ENCODE measurements at regions not wholly inside any gene's neighbourhood (a gene's known extent, or its start where the extent isn't known, plus 50 kb on each side); places are given as distances from the start of the nearest gene placed in this dataset.
A peak's percentile ranks its signal among the peaks of the same experiment; 100 is the strongest.

DNA sequence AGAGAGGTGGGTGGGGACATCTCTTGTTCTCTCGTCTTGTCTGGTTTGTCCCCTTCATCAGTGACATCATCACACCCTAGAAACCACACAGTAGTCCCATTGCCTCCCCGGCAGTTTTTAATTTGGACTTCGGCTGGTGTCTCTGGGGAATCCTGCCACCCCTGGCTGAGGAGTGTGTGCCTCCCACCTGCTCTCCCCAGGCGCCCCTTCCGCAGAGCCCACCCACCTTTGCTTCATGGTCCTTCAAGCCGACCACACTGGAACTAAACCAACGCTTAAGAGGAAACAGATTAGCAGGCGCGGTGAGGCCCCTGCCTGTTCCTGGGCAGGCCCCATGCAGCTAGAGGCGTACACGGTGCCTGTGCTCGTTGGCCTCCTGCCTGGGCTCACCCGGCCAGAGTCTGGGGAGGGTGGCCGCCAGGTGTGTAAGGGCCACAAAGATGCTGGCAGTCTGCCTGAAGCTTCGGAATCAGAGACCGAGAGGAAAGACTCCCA is 107.6 kb upstream of the SPRY4 start:
- peak; percentile 14 to 39 for DNase-seq

DNA sequence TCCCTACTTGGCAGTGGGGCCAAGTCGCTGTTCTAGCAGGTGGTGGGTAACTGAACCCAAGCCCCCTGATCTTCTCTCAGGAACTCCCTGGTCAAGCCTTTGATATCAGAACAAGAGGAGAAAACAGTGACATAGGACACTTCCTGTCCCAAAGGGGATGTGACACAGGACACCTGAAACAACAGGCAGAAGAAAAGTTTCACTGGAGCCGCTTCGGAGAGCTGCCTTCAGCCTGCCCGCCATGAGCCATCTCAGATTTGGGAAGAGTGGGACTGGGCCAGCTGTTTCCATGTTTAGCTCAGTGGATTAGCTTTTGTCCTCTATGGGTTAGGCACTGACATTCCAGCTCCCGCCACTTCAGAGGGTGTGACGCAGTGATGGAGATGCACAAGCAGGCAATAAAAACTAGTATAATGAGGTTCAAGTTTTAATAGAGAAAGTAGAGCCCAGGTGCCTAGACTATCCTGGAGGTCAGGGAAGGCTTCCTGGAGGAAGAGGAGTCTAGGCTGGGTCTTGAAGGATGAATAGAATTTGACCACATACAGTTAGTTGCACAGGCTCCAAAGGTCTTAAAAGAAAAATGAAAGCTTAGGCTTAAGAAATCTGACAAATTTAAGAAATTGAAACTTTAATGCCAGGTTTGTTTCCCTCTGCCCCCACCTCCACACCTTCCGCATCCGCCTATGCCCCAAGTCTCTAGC is 104.1 kb upstream of the SPRY4 start:
- DNase-seq = no peak

DNA sequence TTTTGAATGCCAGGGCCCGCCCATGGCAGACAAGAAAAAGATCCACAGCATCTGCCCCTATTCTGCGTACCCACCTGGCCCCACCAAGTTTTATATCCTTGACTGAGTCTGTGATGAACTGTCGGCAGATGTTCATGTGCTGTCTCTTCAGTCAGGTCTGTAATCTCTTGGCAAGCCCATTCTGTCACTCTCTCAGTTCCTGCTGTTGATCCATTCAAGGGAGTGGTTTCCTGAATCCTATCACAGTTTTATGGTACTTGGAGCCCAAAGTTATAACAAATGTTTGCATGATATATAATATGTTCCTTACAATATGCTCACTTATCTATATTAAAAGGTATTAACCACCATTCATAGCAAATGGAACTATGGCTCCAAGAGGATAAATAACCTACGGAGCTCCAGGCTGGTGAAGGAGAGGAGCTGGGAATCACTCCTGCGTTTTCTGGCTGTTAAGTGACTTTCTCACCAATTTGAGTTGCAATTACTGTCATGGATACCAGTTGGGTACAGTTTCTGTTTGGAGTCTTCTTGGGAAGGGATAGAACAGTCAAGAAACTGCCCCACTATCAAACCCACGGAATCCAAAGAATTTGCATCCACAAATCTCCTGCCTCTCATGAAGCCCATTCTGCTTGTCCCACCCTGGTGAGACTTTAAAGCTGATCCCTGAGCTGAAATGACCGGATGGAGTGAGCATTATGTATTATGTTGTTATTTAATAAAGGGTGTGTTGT is 103.4 kb upstream of the SPRY4 start:
- DNase-seq = no peak

- no peak for DNase-seq
Measured at GRCh38 chr5:142427529-142427928, 102.7 kb upstream of the SPRY4 start.

GRCh38 chr5:142427015-142427364 is 102.2 kb upstream of the SPRY4 start:
- DNase-seq = no peak

- DNase-seq = peak; percentile 42 to 53
Measured at GRCh38 chr5:142426129-142427014, 101.6 kb upstream of the SPRY4 start.

GRCh38 chr5:142425286-142426065 is 100.7 kb upstream of the SPRY4 start:
- no peak for DNase-seq

DNA sequence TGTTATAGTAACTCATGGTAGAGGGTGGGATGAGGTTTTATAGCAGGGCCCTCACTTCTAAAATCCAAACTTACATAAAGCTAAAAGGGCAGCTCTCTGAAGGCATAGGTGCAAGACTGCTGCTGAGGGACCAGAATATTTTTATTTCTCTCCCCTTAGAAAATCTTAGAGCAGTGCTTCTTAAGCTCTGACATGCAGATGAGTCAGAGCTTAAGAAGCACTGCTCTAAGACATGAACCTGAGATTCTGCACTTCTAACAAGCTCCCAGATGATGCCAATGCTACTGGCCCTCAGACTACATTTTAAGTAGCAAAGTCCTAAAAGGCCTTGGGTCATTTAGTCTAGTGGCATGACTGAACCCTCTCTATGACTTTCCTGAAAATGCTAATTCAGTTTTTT is 97.6 kb upstream of the SPRY4 start:
- DNase-seq = no peak

GRCh38 chr5:142421621-142422397 is 97.0 kb upstream of the SPRY4 start:
- DNase-seq = no peak

- no peak for DNase-seq
Measured at GRCh38 chr5:142421228-142421617, 96.4 kb upstream of the SPRY4 start.

DNA sequence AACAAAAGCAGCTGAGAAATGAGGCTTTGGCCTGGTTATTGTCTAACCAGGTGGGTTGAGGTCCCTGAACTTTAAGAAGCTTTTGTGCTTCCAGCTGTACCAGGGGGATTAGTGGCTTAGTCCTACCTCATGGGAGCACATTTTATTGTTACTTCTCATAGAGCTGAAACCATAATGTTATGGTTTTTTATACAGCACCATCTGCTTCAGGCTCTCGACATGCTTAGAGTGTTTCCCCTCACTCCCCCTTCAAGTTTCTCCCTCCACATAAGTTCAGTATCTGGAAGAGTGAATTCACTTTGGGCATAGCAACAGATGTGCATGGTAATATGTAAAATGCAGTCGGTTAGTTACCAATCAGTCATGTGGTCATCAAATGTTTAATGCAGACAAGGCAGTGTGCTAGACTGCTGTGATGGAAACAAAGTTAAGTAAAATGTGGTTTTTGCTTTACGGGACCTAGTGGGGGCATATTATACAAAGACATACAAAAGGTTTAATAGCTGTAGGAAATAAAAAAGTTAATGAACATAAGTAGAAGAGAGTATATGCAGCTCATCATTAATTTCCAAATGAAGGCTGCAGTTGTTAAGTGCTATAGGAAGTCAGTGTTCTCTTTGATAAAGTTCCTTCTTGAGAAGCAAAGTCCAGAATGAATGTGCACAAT is 95.9 kb upstream of the SPRY4 start:
- DNase-seq = no peak

DNA sequence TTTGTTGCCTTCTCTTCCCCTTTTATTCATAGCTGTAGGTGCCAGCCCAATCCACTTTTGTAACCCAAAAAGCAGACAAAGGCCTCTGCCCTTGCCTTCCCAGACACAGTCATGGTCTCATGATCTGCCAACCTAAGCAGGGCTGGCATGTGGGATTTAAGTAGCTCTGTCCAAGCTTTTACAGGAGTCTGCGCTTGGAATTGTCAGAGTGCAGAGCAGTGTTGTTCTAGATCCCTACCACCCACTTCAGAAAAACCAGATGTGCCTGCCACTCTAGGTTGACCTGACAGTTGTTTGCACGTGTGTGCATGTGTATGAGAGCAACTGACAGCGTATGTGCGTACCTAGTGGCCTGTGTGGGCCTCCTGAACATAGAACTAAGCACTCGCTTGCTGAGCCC is 87.8 kb upstream of the SPRY4 start:
- no peak for DNase-seq

GRCh38 chr5:142411656-142412425 is 87.0 kb upstream of the SPRY4 start:
- no peak for DNase-seq

- no peak for DNase-seq
Measured at GRCh38 chr5:142411103-142411502, 86.3 kb upstream of the SPRY4 start.

GRCh38 chr5:142408981-142409481 is 84.2 kb upstream of the SPRY4 start:
- no peak for DNase-seq

- no peak for DNase-seq
Measured at GRCh38 chr5:142408536-142408935, 83.7 kb upstream of the SPRY4 start.

- DNase-seq = no peak
Measured at GRCh38 chr5:142405814-142406395, 81.1 kb upstream of the SPRY4 start.

GRCh38 chr5:142405023-142405422 is 80.2 kb upstream of the SPRY4 start:
- no peak for DNase-seq

GRCh38 chr5:142404046-142404477 is 79.2 kb upstream of the SPRY4 start:
- no peak for DNase-seq

GRCh38 chr5:142403583-142403982 is 78.8 kb upstream of the SPRY4 start:
- no peak for DNase-seq
